B cell (primary cell): ENCODE measurements at regions not wholly inside any gene's neighbourhood (a gene's known extent, or its start where the extent isn't known, plus 50 kb on each side); places are given as distances from the start of the nearest gene placed in this dataset.

ENCODE experiments used
- ATAC-seq: fragments of 200-7000 bp; cut with Tn5 transposase; one replicate; pipeline ENCODE4 v1.10.0; 2021; ENCODE audit warnings: low read depth, mild to moderate bottlenecking, moderate number of reproducible peaks, moderate library complexity
- CTCF ChIA-PET: fragments of 350-600 bp; sonication (Branson Sonifier 250); formaldehyde crosslinking; loops from one replicate; lab custom pipeline; 2021; ENCODE audit warnings: antibody characterized with exemption, inconsistent platforms; lab: Charles Lee
- POLR2A ChIA-PET: fragments of 350-600 bp; sonication (Branson Sonifier 250); formaldehyde crosslinking; loops from one replicate; lab custom pipeline; 2021; ENCODE audit warnings: antibody characterized with exemption; lab: Charles Lee
- DNase-seq: peaks from one replicate; pipeline ENCODE4 v3.0.0; 2013
- H2AFZ ChIP-seq: 2 replicates; pipeline ENCODE4 v1.6.1; 2012; ENCODE audit warnings: mild to moderate bottlenecking, low read depth, low read length; ENCODE audit not compliant: insufficient read depth, poor library complexity, severe bottlenecking
- H3K27ac ChIP-seq, 2 donors: 1 replicate in 1 of 2; 2 replicates in 1 of 2; pipeline ENCODE4 v1.5.1; 2012 to 2013; ENCODE audit warnings: low read length in 2 of 2, mild to moderate bottlenecking in 2 of 2, moderate library complexity in 1 of 2
- H3K27me3 ChIP-seq, 4 experiments: fragments of 200-600 bp in 1 of 4; sonication (generic) in 1 of 4; replicated peaks in 1 of 4; 1 replicate in 2 of 4; 2 replicates in 2 of 4; pipeline versions ENCODE4 v1.6.1 to v1.7.0; 2013 to 2016; ENCODE audit warnings: low read length in 3 of 4, mild to moderate bottlenecking in 2 of 4, mixed read lengths in 1 of 4, moderate library complexity in 1 of 4; ENCODE audit not compliant: insufficient read depth in 4 of 4, control insufficient read depth in 3 of 4; ENCODE audit errors: control extremely low read depth in 1 of 4
- H3K36me3 ChIP-seq, 2 experiments: replicated peaks in 1 of 2; 1 replicate in 1 of 2; 2 replicates in 1 of 2; pipeline versions ENCODE4 v1.6.1 to v1.7.1; 2013; ENCODE audit warnings: low read length in 1 of 2; ENCODE audit not compliant: insufficient read depth in 2 of 2, control insufficient read depth in 1 of 2; ENCODE audit errors: control extremely low read depth in 1 of 2, extremely low read depth in 1 of 2
- H3K4me1 ChIP-seq, 2 donors: fragments of 200-600 bp in 1 of 2; sonication (generic) in 1 of 2; 1 replicate in 1 of 2; 2 replicates in 1 of 2; pipeline versions ENCODE4 v1.5.1 to v1.6.1; 2013 to 2017; ENCODE audit warnings: low read length in 2 of 2; ENCODE audit not compliant: control insufficient read depth in 2 of 2, insufficient read depth in 2 of 2
- H3K4me2 ChIP-seq: replicated peaks from 2 replicates; pipeline ENCODE3; 2012; ENCODE audit warnings: mild to moderate bottlenecking, low read depth, low read length; ENCODE audit not compliant: poor library complexity, severe bottlenecking
- H3K4me3 ChIP-seq, 5 experiments: fragments of 200-600 bp in 1 of 5; sonication (generic) in 1 of 5; 1 replicate in 3 of 5; 2 replicates in 2 of 5; pipeline versions ENCODE4 v1.5.1 to v1.7.0; 2011 to 2016; ENCODE audit warnings: low read length in 4 of 5, mild to moderate bottlenecking in 4 of 5, low read depth in 2 of 5, control low read depth in 1 of 5, moderate library complexity in 1 of 5; ENCODE audit not compliant: insufficient read depth in 1 of 5; ENCODE audit errors: control extremely low read depth in 1 of 5, extremely low read depth in 1 of 5
- H3K79me2 ChIP-seq: fragments of 200-600 bp; sonication (generic); one replicate; pipeline ENCODE4 v1.6.0; 2016; ENCODE audit warnings: low read length; ENCODE audit not compliant: control insufficient read depth, insufficient read depth
- H3K9ac ChIP-seq: fragments of 200-600 bp; sonication (generic); 2 replicates; pipeline ENCODE4 v1.6.1; 2017; ENCODE audit warnings: mild to moderate bottlenecking, low read length, moderate library complexity
- H3K9me3 ChIP-seq, 3 donors: one replicate each; pipeline versions ENCODE4 v1.6.1 to v1.7.1; 2013; ENCODE audit warnings: low read length in 2 of 3; ENCODE audit not compliant: control insufficient read depth in 2 of 3, insufficient read depth in 1 of 3; ENCODE audit errors: control extremely low read depth in 1 of 3
- H4K20me1 ChIP-seq: 2 replicates; pipeline ENCODE4 v1.6.0; 2012; ENCODE audit warnings: mild to moderate bottlenecking, low read length; ENCODE audit not compliant: insufficient read depth, control insufficient read depth, poor library complexity, severe bottlenecking
- H3K27ac Mint-ChIP-seq: one replicate; pipeline ENCODE4 v1.8.0; 2021; ENCODE audit warnings: mixed read lengths
- H3K27me3 Mint-ChIP-seq: one replicate; pipeline ENCODE4 v1.8.0; 2021; ENCODE audit warnings: mixed read lengths
- H3K4me1 Mint-ChIP-seq: one replicate; pipeline ENCODE4 v1.8.0; 2021; ENCODE audit warnings: mixed read lengths
- H3K4me3 Mint-ChIP-seq: one replicate; pipeline ENCODE4 v1.8.0; 2021; ENCODE audit warnings: mixed read lengths
- H3K9me3 Mint-ChIP-seq: one replicate; pipeline ENCODE4 v1.8.0; 2022; ENCODE audit warnings: mixed read lengths; ENCODE audit not compliant: insufficient read depth
- CTCF ChIP-seq: fragments of 200-600 bp; IDR thresholded peaks from one replicate; pipeline ENCODE4 v1.8.0; 2022; ENCODE audit warnings: antibody characterized with exemption, mild to moderate bottlenecking
- EZH2 ChIP-seq: IDR thresholded peaks from 2 replicates; pipeline ENCODE4 v1.6.1; 2012; ENCODE audit warnings: borderline replicate concordance, low read depth, mild to moderate bottlenecking, moderate library complexity, low read length; ENCODE audit not compliant: insufficient read depth, poor library complexity, severe bottlenecking
- WGBS: methylation state at CpG from one replicate; pipeline ENCODE4 v1.1.5; 2013; ENCODE audit warnings: missing lambda C conversion rate; ENCODE audit not compliant: insufficient coverage; 5-methylcytosine and 5-hydroxymethylcytosine counted together
- intact Hi-C: fragments of 100-400 bp; cut with micrococcal nuclease; formaldehyde crosslinking; loops from one replicate; pipeline ENCODE4 v1.10.0; 2022

GRCh38 chr9:129463477-129463876 is 157.4 kb downstream of the C9orf50 start:
- intact Hi-C loops: no loop called here
- H3K4me3 Mint-ChIP-seq: no peak overlapping the region
- POLR2A ChIA-PET: no interaction called here

GRCh38 chr9:129462360-129462759 is 158.5 kb downstream of the C9orf50 start:
- Histone ChIP-seq H3K9ac (no peak overlapping the region), H3K27me3 (peaks cover 0 to 10% (median 3%) of the 10 kb centered on the region in 4 experiments), H3K27ac (no peak overlapping the region), H3K4me2 (no peak overlapping the region), H2AFZ (no peak overlapping the region), H3K36me3 (no peaks in the 10 kb centered on the region), H3K79me2 (no peaks in the 10 kb centered on the region), H3K4me1 (peaks cover 33 to 35% of the 10 kb centered on the region in 2 donors), H4K20me1 (no peaks in the 10 kb centered on the region), H3K4me3 (no peak overlapping the region), H3K9me3 (no peaks in the 10 kb centered on the region)
- POLR2A ChIA-PET: no interaction called here
- H3K4me1 Mint-ChIP-seq: peaks cover 24% of the 10 kb centered on the region
- ATAC-seq: no peak
- DNase-seq: no peak
- H3K27me3 Mint-ChIP-seq: peaks cover 3% of the 10 kb centered on the region
- no peak overlapping the region for H3K4me3 Mint-ChIP-seq
- H3K9me3 Mint-ChIP-seq: no peaks in the 10 kb centered on the region
- 89% methylated on average over 8 of the region's 15 CpGs for WGBS
- intact Hi-C loops: no loop called here
- peak overlapping the region; percentile 37 for H3K27ac Mint-ChIP-seq
- no peak for TF ChIP-seq EZH2
- no peak for TF ChIP-seq CTCF
- CTCF ChIA-PET: no interaction called here

More at GRCh38 chr9:129463477-129463876, 157.4 kb downstream of the C9orf50 start:
- H3K4me2 ChIP-seq: no peak overlapping the region
- H3K27ac Mint-ChIP-seq: no peak overlapping the region
- peaks cover 0 to 3% (median 0%) of the 10 kb centered on the region in 3 donors for H3K9me3 ChIP-seq
- H3K36me3 ChIP-seq: no peaks in the 10 kb centered on the region
- no peaks in the 10 kb centered on the region for H3K9me3 Mint-ChIP-seq
- TF ChIP-seq EZH2: no peak
- TF ChIP-seq CTCF: no peak
- H3K9ac ChIP-seq: no peak overlapping the region
- H3K4me1 ChIP-seq: peaks cover 26 to 27% of the 10 kb centered on the region in 2 donors
- H2AFZ ChIP-seq: no peak overlapping the region
- H3K27me3 Mint-ChIP-seq: peaks cover 10% of the 10 kb centered on the region
- no peak for DNase-seq
- H3K79me2 ChIP-seq: no peaks in the 10 kb centered on the region
- CTCF ChIA-PET: interaction anchor here (1.0 to 1.7 kb wide), 2 partner anchors 322 to 332 kb away, joined by 3 to 4 read pairs; no protein-coding TSS in a partner anchor
- H4K20me1 ChIP-seq: no peaks in the 10 kb centered on the region
- 90% methylated on average over 9 of the region's 10 CpGs for WGBS
- H3K27me3 ChIP-seq: peaks cover 0 to 10% (median 3%) of the 10 kb centered on the region in 4 experiments
- no peak overlapping the region for H3K4me3 ChIP-seq
- H3K4me1 Mint-ChIP-seq: peaks cover 14% of the 10 kb centered on the region
- no peak for ATAC-seq
- no peak overlapping the region for H3K27ac ChIP-seq
